SK-N-SH treated with all-trans-retinoic acid at 6 μM for 48 hours (cell line): ENCODE measurements at regions not wholly inside any gene's neighbourhood (a gene's known extent, or its start where the extent isn't known, plus 50 kb on each side); places are given as distances from the start of the nearest gene placed in this dataset.

ENCODE experiments used
- RARB ChIP-seq: fragments of 250-450 bp; sonication (Bioruptor Pico); IDR thresholded peaks from 2 replicates; pipeline ENCODE4 v1.8.0; 2021; ENCODE audit warnings: mild to moderate bottlenecking, moderate library complexity
- TOX ChIP-seq: fragments of 250-450 bp; sonication (Bioruptor Pico); IDR thresholded peaks from 2 replicates; pipeline ENCODE4 v1.8.0; 2021; ENCODE audit warnings: mild to moderate bottlenecking, moderate library complexity, borderline replicate concordance
- ZC3H10 ChIP-seq: fragments of 250-450 bp; sonication (Bioruptor Pico); IDR thresholded peaks from 2 replicates; pipeline ENCODE4 v1.5.1; 2021; ENCODE audit warnings: mild to moderate bottlenecking, moderate library complexity
- ZFP30 ChIP-seq: fragments of 450-650 bp; formaldehyde crosslinking; IDR thresholded peaks from 2 replicates; pipeline ENCODE4 v1.5.0; 2022; ENCODE audit warnings: mild to moderate bottlenecking, moderate library complexity

DNA sequence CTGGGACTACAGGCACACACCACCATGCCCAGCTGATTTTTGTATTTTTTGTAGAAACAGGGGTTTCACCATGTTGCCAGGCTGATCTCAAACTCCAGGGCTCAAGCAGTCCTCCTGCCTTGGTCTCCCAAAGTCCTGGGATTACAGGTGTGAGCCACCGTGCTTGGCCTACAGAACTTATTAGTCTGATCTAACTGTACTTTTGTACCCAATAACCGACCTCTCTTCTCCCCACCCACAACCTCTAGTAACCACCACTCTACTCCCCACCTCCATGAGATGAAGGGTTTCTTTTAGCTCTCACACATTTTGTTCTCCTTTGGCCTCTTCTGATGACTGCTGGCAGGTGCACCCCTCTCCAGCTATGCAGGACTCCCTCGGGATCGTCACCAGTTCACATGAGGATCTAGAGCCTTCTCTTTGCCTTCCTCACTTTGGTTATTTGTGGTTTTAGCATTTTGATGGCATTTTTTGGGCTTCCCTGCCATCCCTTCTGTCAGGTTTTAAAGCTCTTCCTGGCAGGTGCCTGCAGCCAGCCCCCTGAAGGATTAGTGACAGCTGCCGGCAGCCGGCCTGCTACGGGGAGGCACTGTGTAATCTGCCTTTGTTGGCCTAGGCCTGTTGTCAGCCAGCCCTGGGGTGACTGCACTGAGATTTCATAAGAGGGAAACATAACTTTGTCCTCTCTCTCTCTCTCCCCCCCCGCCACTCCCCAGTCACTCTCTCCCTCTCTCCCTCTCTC is 99.8 kb upstream of the ATP1A1 start:
- TF ChIP-seq TOX (CRISPR knock-in tag) (no peak), RARB (CRISPR knock-in tag) (no peak), ZFP30 (CRISPR knock-in tag) (no peak), ZC3H10 (CRISPR knock-in tag) (no peak)
